Gastrocnemius medialis (tissue), 4 donors: ENCODE measurements at regions not wholly inside any gene's neighbourhood (a gene's known extent, or its start where the extent isn't known, plus 50 kb on each side); places are given as distances from the start of the nearest gene placed in this dataset.

ENCODE experiments used
- ATAC-seq, 2 donors: fragments of 150-250 bp; one replicate each; pipeline ENCODE4 v1.9.1; 2016
- DNase-seq, 2 donors: peaks; one replicate each; pipeline ENCODE4 v3.0.0-alpha.2; 2019
- H3K27ac ChIP-seq, 4 donors: fragments of 200-600 bp; sonication (generic); 1 replicate in 1 of 4; 2 replicates in 3 of 4; pipeline ENCODE4 v1.5.1; 2016 to 2018; ENCODE audit warnings: mild to moderate bottlenecking in 2 of 4, moderate library complexity in 1 of 4
- H3K27me3 ChIP-seq, 3 donors: fragments of 200-600 bp; sonication (generic) in 2 of 3; 1 replicate in 1 of 3; 2 replicates in 2 of 3; pipeline versions ENCODE4 v1.5.1 to v1.6.0; 2016 to 2019; ENCODE audit warnings: mild to moderate bottlenecking in 1 of 3, moderate library complexity in 1 of 3
- H3K36me3 ChIP-seq, 2 donors: fragments of 200-600 bp; sonication (generic) in 1 of 2; one replicate each; pipeline ENCODE4 v1.5.1; 2017 to 2018
- H3K4me1 ChIP-seq, 2 donors: fragments of 200-600 bp; sonication (generic) in 1 of 2; one replicate each; pipeline ENCODE4 v1.5.1; 2016 to 2017; ENCODE audit warnings: mild to moderate bottlenecking in 2 of 2
- H3K4me3 ChIP-seq, 4 donors: fragments of 200-600 bp; sonication (generic) in 3 of 4; 1 replicate in 1 of 4; 2 replicates in 3 of 4; pipeline ENCODE4 v1.5.1; 2016 to 2019; ENCODE audit warnings: mild to moderate bottlenecking in 2 of 4
- H3K9me3 ChIP-seq, 3 donors: fragments of 200-600 bp; sonication (generic) in 2 of 3; 1 replicate in 1 of 3; 2 replicates in 2 of 3; pipeline ENCODE4 v1.5.1; 2016 to 2019
- CTCF ChIP-seq, 5 experiments: fragments of 450-650 bp in 3 of 5; fragments of 200-600 bp in 2 of 5; sonication (generic) in 2 of 5; IDR thresholded peaks in 4 of 5; conservative IDR thresholded peaks in 1 of 5; 1 replicate in 4 of 5; 2 replicates in 1 of 5; pipeline ENCODE4 v1.5.1; 2016 to 2019; ENCODE audit warnings: antibody characterized with exemption in 5 of 5, mild to moderate bottlenecking in 3 of 5, moderate library complexity in 3 of 5
- POLR2A ChIP-seq, 2 donors: fragments of 450-650 bp; IDR thresholded peaks; one replicate each; pipeline ENCODE4 v1.6.1; 2017; ENCODE audit warnings: antibody characterized with exemption in 2 of 2, mild to moderate bottlenecking in 2 of 2, moderate library complexity in 2 of 2
- in situ Hi-C, 4 donors: fragments of 200-750 bp; cut with MboI; loops; one replicate each; pipeline versions ENCODE4 v1.15.0 to v1.8.0; 2017; ENCODE audit warnings: low sequenced_read_pairs in 4 of 4
- intact Hi-C: fragments of 100-400 bp; cut with DNase I; formaldehyde crosslinking; loops from one replicate; pipeline ENCODE4 v1.15.1; 2023; ENCODE audit warnings: low total_unique reads

- DNase-seq = no peak
- H3K4me1 ChIP-seq = no peaks in the 10 kb centered on the region
Observed at GRCh38 chr10:43882711-43883110, 234.0 kb upstream of the ZNF32 start.

GRCh38 chr10:43881657-43882056, 233.0 kb upstream of the ZNF32 start:
- DNase-seq (no peak), ATAC-seq (no peak)
- no peak overlapping the region for H3K4me3 ChIP-seq
- in situ Hi-C loops = no loop called here
- no peaks in the 10 kb centered on the region for H3K36me3 ChIP-seq
- H3K27me3 ChIP-seq = no peaks in the 10 kb centered on the region
- H3K4me1 ChIP-seq = no peaks in the 10 kb centered on the region
- TF ChIP-seq CTCF (IDR thresholded peaks at IDR 0.05 in 4 of 5, conservative IDR thresholded peaks at IDR 0.05 in 1 of 5) (no peak), POLR2A (IDR thresholded peaks at IDR 0.05) (no peak)
- H3K27ac ChIP-seq = no peak overlapping the region
- intact Hi-C loops = no loop called here
- no peaks in the 10 kb centered on the region for H3K9me3 ChIP-seq

More at GRCh38 chr10:43882711-43883110, 234.0 kb upstream of the ZNF32 start:
- Histone ChIP-seq H3K4me3 (no peak overlapping the region), H3K36me3 (no peaks in the 10 kb centered on the region), H3K9me3 (no peaks in the 10 kb centered on the region), H3K27ac (no peak overlapping the region), H3K27me3 (no peaks in the 10 kb centered on the region)
- TF ChIP-seq POLR2A (IDR thresholded peaks at IDR 0.05) (no peak), CTCF (IDR thresholded peaks at IDR 0.05 in 4 of 5, conservative IDR thresholded peaks at IDR 0.05 in 1 of 5) (no peak)
- intact Hi-C loops = no loop called here
- ATAC-seq = no peak
- in situ Hi-C loops = no loop called here

- no peaks in the 10 kb centered on the region for H3K9me3 ChIP-seq
- H3K36me3 ChIP-seq = no peaks in the 10 kb centered on the region
- no peaks in the 10 kb centered on the region for H3K27me3 ChIP-seq
- intact Hi-C loops = no loop called here
- H3K4me3 ChIP-seq = no peak overlapping the region
- TF ChIP-seq CTCF (IDR thresholded peaks at IDR 0.05 in 4 of 5, conservative IDR thresholded peaks at IDR 0.05 in 1 of 5) (no peak), POLR2A (IDR thresholded peaks at IDR 0.05) (no peak)
- H3K27ac ChIP-seq = peak overlapping the region in 1 of 4 donors; percentile 73
- no peak for DNase-seq
- no peak for ATAC-seq
- in situ Hi-C loops = no loop called here
- H3K4me1 ChIP-seq = no peaks in the 10 kb centered on the region
Observed at GRCh38 chr10:43880160-43880559, 231.5 kb upstream of the ZNF32 start.

GRCh38 chr10:43879742-43880141, 231.1 kb upstream of the ZNF32 start:
- Histone ChIP-seq H3K27me3 (no peaks in the 10 kb centered on the region), H3K36me3 (no peaks in the 10 kb centered on the region), H3K4me3 (no peak overlapping the region), H3K9me3 (no peaks in the 10 kb centered on the region), H3K4me1 (no peaks in the 10 kb centered on the region), H3K27ac (peak overlapping the region in 3 of 4 donors; percentile 55 to 73 (median 60))
- no peak for DNase-seq
- in situ Hi-C loops = no loop called here
- ATAC-seq = no peak
- intact Hi-C loops = no loop called here
- TF ChIP-seq POLR2A (IDR thresholded peaks at IDR 0.05) (no peak), CTCF (IDR thresholded peaks at IDR 0.05 in 4 of 5, conservative IDR thresholded peaks at IDR 0.05 in 1 of 5) (no peak)

- intact Hi-C loops = no loop called here
- Histone ChIP-seq H3K9me3 (no peaks in the 10 kb centered on the region), H3K4me3 (no peak overlapping the region), H3K27me3 (no peaks in the 10 kb centered on the region), H3K4me1 (no peaks in the 10 kb centered on the region), H3K27ac (peak overlapping the region; percentile 37 to 73 (median 58)), H3K36me3 (no peaks in the 10 kb centered on the region)
- no peak for DNase-seq
- TF ChIP-seq CTCF (IDR thresholded peaks at IDR 0.05 in 4 of 5, conservative IDR thresholded peaks at IDR 0.05 in 1 of 5) = no peak
- no peak for TF ChIP-seq POLR2A (IDR thresholded peaks at IDR 0.05)
- ATAC-seq = no peak
- in situ Hi-C loops = no loop called here
Observed at GRCh38 chr10:43879162-43879561, 230.5 kb upstream of the ZNF32 start.
